ENCODE measurements at regions not wholly inside any gene's neighbourhood (a gene's known extent, or its start where the extent isn't known, plus 50 kb on each side); places are given as distances from the start of the nearest gene placed in this dataset. TPM values are rescaled to one million over a fixed set of nuclear protein-coding genes. Genes with fewer than 3 reads are reported as not detected.

DNA sequence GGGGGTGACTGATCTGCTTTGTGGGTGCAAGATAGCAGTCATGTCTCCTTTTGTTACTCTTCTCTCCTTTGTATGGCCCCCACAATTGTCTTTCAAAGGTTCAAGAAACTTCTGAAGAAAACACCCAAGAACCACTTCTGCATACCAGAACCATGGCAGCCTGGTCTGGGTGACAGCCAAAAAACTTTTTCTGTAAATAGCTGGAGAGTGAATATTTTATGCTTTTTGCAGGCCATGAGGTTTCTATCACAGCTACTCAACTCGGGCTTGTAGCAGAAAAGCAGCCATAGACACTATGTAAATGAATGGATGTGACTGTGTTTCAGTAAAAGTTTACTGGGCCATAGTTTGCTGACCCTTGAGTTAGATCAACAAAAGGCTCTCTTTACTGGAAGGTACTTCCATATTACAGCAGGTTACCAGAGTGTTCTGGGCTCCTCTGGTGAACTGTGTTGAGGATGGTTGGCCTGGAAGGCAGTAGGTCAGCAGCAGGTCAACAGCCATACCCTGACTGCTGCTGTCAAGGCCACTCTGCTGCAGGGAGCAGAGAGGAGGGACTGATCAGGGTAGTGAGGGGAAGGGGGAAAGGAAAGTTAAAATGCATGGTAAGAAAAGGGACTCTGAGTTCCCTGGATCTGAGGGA is 116.4 kb downstream of the GDAP2 start (continued):
- no peak for TF ChIP-seq ZNF114 (CRISPR knock-in tag; IDR thresholded peaks at IDR 0.05)
- TF ChIP-seq ZNF331 (CRISPR knock-in tag; IDR thresholded peaks at IDR 0.05; ENCODE audit: low read depth): no peak
- TF ChIP-seq EZH2 (IDR thresholded peaks at IDR 0.05; ENCODE audit: low read depth, unreplicated experiment): no peak
- no peak for TF ChIP-seq NANOG (IDR thresholded peaks at IDR 0.05; ENCODE audit: borderline replicate concordance)
- TF ChIP-seq POLR2AphosphoS5 (IDR thresholded peaks at IDR 0.05; ENCODE audit: low read depth): no peak
- TF ChIP-seq CTCF (conservative IDR thresholded peaks at IDR 0.05; ENCODE audit: low read depth in 2 of 2): no peak
- TF ChIP-seq, protein P1, sequence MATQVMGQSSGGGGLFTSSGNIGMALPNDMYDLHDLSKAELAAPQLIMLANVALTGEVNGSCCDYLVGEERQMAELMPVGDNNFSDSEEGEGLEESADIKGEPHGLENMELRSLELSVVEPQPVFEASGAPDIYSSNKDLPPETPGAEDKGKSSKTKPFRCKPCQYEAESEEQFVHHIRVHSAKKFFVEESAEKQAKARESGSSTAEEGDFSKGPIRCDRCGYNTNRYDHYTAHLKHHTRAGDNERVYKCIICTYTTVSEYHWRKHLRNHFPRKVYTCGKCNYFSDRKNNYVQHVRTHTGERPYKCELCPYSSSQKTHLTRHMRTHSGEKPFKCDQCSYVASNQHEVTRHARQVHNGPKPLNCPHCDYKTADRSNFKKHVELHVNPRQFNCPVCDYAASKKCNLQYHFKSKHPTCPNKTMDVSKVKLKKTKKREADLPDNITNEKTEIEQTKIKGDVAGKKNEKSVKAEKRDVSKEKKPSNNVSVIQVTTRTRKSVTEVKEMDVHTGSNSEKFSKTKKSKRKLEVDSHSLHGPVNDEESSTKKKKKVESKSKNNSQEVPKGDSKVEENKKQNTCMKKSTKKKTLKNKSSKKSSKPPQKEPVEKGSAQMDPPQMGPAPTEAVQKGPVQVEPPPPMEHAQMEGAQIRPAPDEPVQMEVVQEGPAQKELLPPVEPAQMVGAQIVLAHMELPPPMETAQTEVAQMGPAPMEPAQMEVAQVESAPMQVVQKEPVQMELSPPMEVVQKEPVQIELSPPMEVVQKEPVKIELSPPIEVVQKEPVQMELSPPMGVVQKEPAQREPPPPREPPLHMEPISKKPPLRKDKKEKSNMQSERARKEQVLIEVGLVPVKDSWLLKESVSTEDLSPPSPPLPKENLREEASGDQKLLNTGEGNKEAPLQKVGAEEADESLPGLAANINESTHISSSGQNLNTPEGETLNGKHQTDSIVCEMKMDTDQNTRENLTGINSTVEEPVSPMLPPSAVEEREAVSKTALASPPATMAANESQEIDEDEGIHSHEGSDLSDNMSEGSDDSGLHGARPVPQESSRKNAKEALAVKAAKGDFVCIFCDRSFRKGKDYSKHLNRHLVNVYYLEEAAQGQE (IDR thresholded peaks at IDR 0.05; ENCODE audit: unreplicated experiment): no peak
- TF ChIP-seq STAT1 (IDR thresholded peaks at IDR 0.05; ENCODE audit: unreplicated experiment): no peak

Small RNAs in the stretch of these regions (small RNA-seq; reads per million reads assigned to genes)
- gene AL390877.1 (ENCODE audit: low replicate concordance): not detected
- gene RF00561 (ENCODE audit: low replicate concordance): not detected

All from GM23338 (cell line).